ENCODE measurements at regions not wholly inside any gene's neighbourhood (a gene's known extent, or its start where the extent isn't known, plus 50 kb on each side); places are given as distances from the start of the nearest gene placed in this dataset.

GRCh38 chr5:120228262-120229031 lies 235.7 kb upstream of the PRR16 start:
- POLR2A ChIA-PET = no interaction called here
- Mint-ChIP-seq H3K27me3 (no peaks in the 10 kb centered on the region), H3K27ac (no peak overlapping the region), H3K36me3 (no peaks in the 10 kb centered on the region), H3K4me1 (no peaks in the 10 kb centered on the region), H3K9me3 (peaks cover 5 to 12% (median 6%) of the 10 kb centered on the region in 5 donors), H3K4me3 (no peak overlapping the region)
- DNase-seq = no peak
- Histone ChIP-seq H3K4me1 (ENCODE audit: insufficient read depth, low read length) (no peaks in the 10 kb centered on the region), H3K27me3 (ENCODE audit: insufficient read depth, low read length, poor library complexity, severe bottlenecking) (no peaks in the 10 kb centered on the region), H3K36me3 (ENCODE audit: insufficient read depth, low read length) (no peaks in the 10 kb centered on the region), H3K9me3 (ENCODE audit: low read length) (no peaks in the 10 kb centered on the region), H3K27ac (ENCODE audit: low read depth, low read length) (no peak overlapping the region), H3K4me3 (ENCODE audit: low read length) (no peak overlapping the region)
- CTCF ChIA-PET = no interaction called here

- Mint-ChIP-seq H3K27ac (no peak overlapping the region), H3K4me3 (no peak overlapping the region), H3K9me3 (peaks cover 5 to 15% (median 9%) of the 10 kb centered on the region in 5 donors), H3K36me3 (no peaks in the 10 kb centered on the region), H3K4me1 (no peaks in the 10 kb centered on the region), H3K27me3 (no peaks in the 10 kb centered on the region)
- Histone ChIP-seq H3K9me3 (ENCODE audit: low read length) (no peaks in the 10 kb centered on the region), H3K4me3 (ENCODE audit: low read length) (no peak overlapping the region), H3K4me1 (ENCODE audit: insufficient read depth, low read length) (no peaks in the 10 kb centered on the region), H3K27ac (ENCODE audit: low read depth, low read length) (no peak overlapping the region), H3K36me3 (ENCODE audit: insufficient read depth, low read length) (no peaks in the 10 kb centered on the region), H3K27me3 (ENCODE audit: insufficient read depth, low read length, poor library complexity, severe bottlenecking) (no peaks in the 10 kb centered on the region)
- DNase-seq = no peak
- ChIA-PET CTCF (no interaction called here), POLR2A (no interaction called here)
Measured at GRCh38 chr5:120229036-120229435, 235.1 kb upstream of the PRR16 start.

- H3K9me3 ChIP-seq (ENCODE audit: low read length) = no peaks in the 10 kb centered on the region
- H3K27ac ChIP-seq (ENCODE audit: low read depth, low read length) = no peak overlapping the region
- no peaks in the 10 kb centered on the region for H3K36me3 Mint-ChIP-seq
- H3K4me1 Mint-ChIP-seq = no peaks in the 10 kb centered on the region
- DNase-seq = no peak
- H3K4me1 ChIP-seq (ENCODE audit: insufficient read depth, low read length) = no peaks in the 10 kb centered on the region
- H3K36me3 ChIP-seq (ENCODE audit: insufficient read depth, low read length) = no peaks in the 10 kb centered on the region
- H3K9me3 Mint-ChIP-seq = peaks cover 5 to 25% (median 16%) of the 10 kb centered on the region in 5 donors
- no peak overlapping the region for H3K27ac Mint-ChIP-seq
- ChIA-PET CTCF (no interaction called here), POLR2A (no interaction called here)
- no peaks in the 10 kb centered on the region for H3K27me3 Mint-ChIP-seq
- H3K4me3 ChIP-seq (ENCODE audit: low read length) = no peak overlapping the region
- no peak overlapping the region for H3K4me3 Mint-ChIP-seq
- H3K27me3 ChIP-seq (ENCODE audit: insufficient read depth, low read length, poor library complexity, severe bottlenecking) = no peaks in the 10 kb centered on the region
Measured at GRCh38 chr5:120231563-120231962, 232.5 kb upstream of the PRR16 start.

GRCh38 chr5:120236360-120236759 lies 227.7 kb upstream of the PRR16 start:
- H3K36me3 ChIP-seq (ENCODE audit: insufficient read depth, low read length) = no peaks in the 10 kb centered on the region
- H3K27ac ChIP-seq (ENCODE audit: low read depth, low read length) = no peak overlapping the region
- CTCF ChIA-PET = no interaction called here
- no peak for DNase-seq
- H3K9me3 ChIP-seq (ENCODE audit: low read length) = no peaks in the 10 kb centered on the region
- POLR2A ChIA-PET = no interaction called here
- no peaks in the 10 kb centered on the region for H3K4me1 ChIP-seq (ENCODE audit: insufficient read depth, low read length)
- Mint-ChIP-seq H3K4me1 (no peaks in the 10 kb centered on the region), H3K27ac (no peak overlapping the region), H3K27me3 (no peaks in the 10 kb centered on the region), H3K9me3 (peaks cover 4 to 23% (median 17%) of the 10 kb centered on the region in 5 donors), H3K4me3 (no peak overlapping the region), H3K36me3 (no peaks in the 10 kb centered on the region)
- H3K4me3 ChIP-seq (ENCODE audit: low read length) = no peak overlapping the region
- H3K27me3 ChIP-seq (ENCODE audit: insufficient read depth, low read length, poor library complexity, severe bottlenecking) = no peaks in the 10 kb centered on the region

GRCh38 chr5:120239086-120239485 lies 225.0 kb upstream of the PRR16 start:
- H3K4me1 Mint-ChIP-seq = no peaks in the 10 kb centered on the region
- Histone ChIP-seq H3K4me3 (ENCODE audit: low read length) (no peak overlapping the region), H3K4me1 (ENCODE audit: insufficient read depth, low read length) (no peaks in the 10 kb centered on the region), H3K27ac (ENCODE audit: low read depth, low read length) (no peak overlapping the region), H3K27me3 (ENCODE audit: insufficient read depth, low read length, poor library complexity, severe bottlenecking) (no peaks in the 10 kb centered on the region), H3K9me3 (ENCODE audit: low read length) (no peaks in the 10 kb centered on the region), H3K36me3 (ENCODE audit: insufficient read depth, low read length) (no peaks in the 10 kb centered on the region)
- ChIA-PET CTCF (no interaction called here), POLR2A (no interaction called here)
- H3K27ac Mint-ChIP-seq = no peak overlapping the region
- no peaks in the 10 kb centered on the region for H3K36me3 Mint-ChIP-seq
- no peaks in the 10 kb centered on the region for H3K27me3 Mint-ChIP-seq
- H3K4me3 Mint-ChIP-seq = no peak overlapping the region
- no peak for DNase-seq
- peaks cover 4 to 29% (median 9%) of the 10 kb centered on the region in 5 donors for H3K9me3 Mint-ChIP-seq

GRCh38 chr5:120240706-120241105 lies 223.4 kb upstream of the PRR16 start:
- no peak overlapping the region for H3K4me3 Mint-ChIP-seq

GRCh38 chr5:120241400-120241799 lies 222.7 kb upstream of the PRR16 start:
- Histone ChIP-seq H3K27me3 (ENCODE audit: insufficient read depth, low read length, poor library complexity, severe bottlenecking) (no peaks in the 10 kb centered on the region), H3K27ac (ENCODE audit: low read depth, low read length) (no peak overlapping the region), H3K36me3 (ENCODE audit: insufficient read depth, low read length) (no peaks in the 10 kb centered on the region), H3K4me1 (ENCODE audit: insufficient read depth, low read length) (no peaks in the 10 kb centered on the region), H3K9me3 (ENCODE audit: low read length) (no peaks in the 10 kb centered on the region), H3K4me3 (ENCODE audit: low read length) (no peak overlapping the region)
- no peak for DNase-seq
- Mint-ChIP-seq H3K36me3 (no peaks in the 10 kb centered on the region), H3K27me3 (no peaks in the 10 kb centered on the region), H3K4me3 (no peak overlapping the region), H3K9me3 (peaks cover 2 to 17% (median 8%) of the 10 kb centered on the region in 5 donors), H3K4me1 (no peaks in the 10 kb centered on the region), H3K27ac (no peak overlapping the region)
- ChIA-PET POLR2A (no interaction called here), CTCF (no interaction called here)

More at GRCh38 chr5:120240706-120241105, 223.4 kb upstream of the PRR16 start:
- DNase-seq = no peak
- Histone ChIP-seq H3K4me1 (ENCODE audit: insufficient read depth, low read length) (no peaks in the 10 kb centered on the region), H3K27me3 (ENCODE audit: insufficient read depth, low read length, poor library complexity, severe bottlenecking) (no peaks in the 10 kb centered on the region), H3K36me3 (ENCODE audit: insufficient read depth, low read length) (no peaks in the 10 kb centered on the region), H3K9me3 (ENCODE audit: low read length) (no peaks in the 10 kb centered on the region), H3K27ac (ENCODE audit: low read depth, low read length) (no peak overlapping the region), H3K4me3 (ENCODE audit: low read length) (no peak overlapping the region)
- H3K36me3 Mint-ChIP-seq = no peaks in the 10 kb centered on the region
- H3K4me1 Mint-ChIP-seq = no peaks in the 10 kb centered on the region
- ChIA-PET CTCF (no interaction called here), POLR2A (no interaction called here)
- peaks cover 2 to 16% (median 7%) of the 10 kb centered on the region in 5 donors for H3K9me3 Mint-ChIP-seq
- no peak overlapping the region for H3K27ac Mint-ChIP-seq
- no peaks in the 10 kb centered on the region for H3K27me3 Mint-ChIP-seq

- POLR2A ChIA-PET = no interaction called here
- no peaks in the 10 kb centered on the region for H3K9me3 ChIP-seq (ENCODE audit: low read length)
- no peak for DNase-seq
- Mint-ChIP-seq H3K4me3 (no peak overlapping the region), H3K27me3 (no peaks in the 10 kb centered on the region), H3K9me3 (peaks cover 0 to 3% (median 0%) of the 10 kb centered on the region in 5 donors), H3K36me3 (no peaks in the 10 kb centered on the region), H3K27ac (no peak overlapping the region), H3K4me1 (no peaks in the 10 kb centered on the region)
- no peak overlapping the region for H3K4me3 ChIP-seq (ENCODE audit: low read length)
- H3K27me3 ChIP-seq (ENCODE audit: insufficient read depth, low read length, poor library complexity, severe bottlenecking) = no peaks in the 10 kb centered on the region
- no peak overlapping the region for H3K27ac ChIP-seq (ENCODE audit: low read depth, low read length)
- CTCF ChIA-PET = no interaction called here
- H3K4me1 ChIP-seq (ENCODE audit: insufficient read depth, low read length) = no peaks in the 10 kb centered on the region
- H3K36me3 ChIP-seq (ENCODE audit: insufficient read depth, low read length) = no peaks in the 10 kb centered on the region
Measured at GRCh38 chr5:120251898-120252297, 212.2 kb upstream of the PRR16 start.
